ENCODE measurements at regions not wholly inside any gene's neighbourhood (a gene's known extent, or its start where the extent isn't known, plus 50 kb on each side); places are given as distances from the start of the nearest gene placed in this dataset.

DNA sequence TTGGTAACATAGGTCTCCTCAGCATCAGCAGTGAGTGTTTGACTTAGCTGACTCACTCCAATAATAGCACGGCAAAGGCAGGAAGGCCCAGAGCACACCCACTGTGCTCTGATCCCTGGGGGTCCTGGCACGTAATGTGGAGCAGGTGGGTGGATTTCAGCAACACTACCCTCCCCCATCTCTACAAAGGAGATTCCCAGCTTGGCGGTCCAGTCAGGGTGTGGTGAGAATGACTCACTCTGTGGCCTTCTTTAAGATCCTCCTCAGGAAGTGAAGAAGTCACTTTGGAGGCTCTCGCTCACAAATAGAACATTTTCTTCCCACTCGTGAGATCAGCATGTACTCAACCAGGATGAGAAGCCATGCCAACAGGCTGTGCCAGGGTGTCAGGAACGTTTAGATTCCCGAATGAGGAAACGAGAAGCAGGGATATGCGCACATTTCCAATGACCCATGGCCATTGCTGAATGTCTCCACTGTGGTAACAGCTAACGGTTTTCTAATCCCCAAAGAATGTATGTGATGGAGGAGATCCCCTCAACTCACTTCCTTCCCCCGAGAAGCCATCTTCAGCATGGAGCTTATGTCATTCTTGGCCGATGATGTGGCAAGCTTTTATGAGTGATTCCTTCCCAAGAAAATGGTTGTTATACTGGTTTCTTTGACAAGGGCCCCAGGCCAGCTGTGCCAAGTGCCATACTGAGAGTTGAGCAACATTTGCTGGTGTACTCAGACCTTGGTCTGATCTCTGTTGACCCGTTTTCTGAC lies 365.2 kb downstream of the C16orf95 start (continued):
- TF ChIP-seq ZNF26 (tag by site-specific recombination; IDR thresholded peaks at IDR 0.05): no peak

DNA sequence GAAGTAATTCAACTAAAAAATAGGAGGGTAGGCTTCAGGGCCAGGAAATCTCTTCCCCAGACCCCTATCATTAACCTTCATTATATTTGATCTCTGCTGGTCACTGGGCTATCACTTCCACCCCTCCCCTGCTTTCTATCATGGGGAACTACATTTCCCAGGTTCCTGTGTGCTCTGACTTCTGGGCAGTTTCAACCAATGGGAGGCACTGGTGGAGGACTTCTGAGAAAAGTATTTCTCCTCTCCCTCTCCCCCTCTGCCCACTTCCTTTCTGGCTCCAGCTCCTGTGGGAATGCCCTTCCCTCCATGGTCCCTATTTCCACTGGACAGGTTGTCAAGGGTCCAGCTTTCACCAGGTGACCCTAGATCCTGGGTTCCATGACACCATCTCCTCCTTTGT lies 364.4 kb downstream of the C16orf95 start:
- Histone ChIP-seq H3K9me3 (ENCODE audit: control insufficient read depth, insufficient read depth, low read depth, low read length) (no peaks in the 10 kb centered on the region), H3K4me3 (ENCODE audit: low read depth, low read length) (no peak overlapping the region), H3K36me3 (ENCODE audit: control insufficient read depth in 2 of 2, insufficient read depth in 1 of 2, low read length in 2 of 2) (no peaks in the 10 kb centered on the region), H3K4me1 (ENCODE audit: control insufficient read depth, insufficient read depth, low read length) (no peaks in the 10 kb centered on the region), H3K27ac (ENCODE audit: extremely low read depth, low read depth, low read length) (no peak overlapping the region)
- ChIA-PET POLR2A (interaction anchor here (0.7 to 1.7 kb wide), 2 partner anchors 22 to 23 kb away, joined by 3 to 9 read pairs; no protein-coding TSS in a partner anchor), CTCF (interaction anchor here (0.8 to 2.4 kb wide), 2 partner anchors 110 to 388 kb away, joined by 6 to 7 read pairs; no protein-coding TSS in a partner anchor)
- TF ChIP-seq BCL11A (tag by site-specific recombination; IDR thresholded peaks at IDR 0.05; ENCODE audit: low read depth) (no peak), ZNF423 (tag by site-specific recombination; IDR thresholded peaks at IDR 0.05) (no peak), ZNF785 (tag by site-specific recombination; IDR thresholded peaks at IDR 0.05) (no peak)

DNA sequence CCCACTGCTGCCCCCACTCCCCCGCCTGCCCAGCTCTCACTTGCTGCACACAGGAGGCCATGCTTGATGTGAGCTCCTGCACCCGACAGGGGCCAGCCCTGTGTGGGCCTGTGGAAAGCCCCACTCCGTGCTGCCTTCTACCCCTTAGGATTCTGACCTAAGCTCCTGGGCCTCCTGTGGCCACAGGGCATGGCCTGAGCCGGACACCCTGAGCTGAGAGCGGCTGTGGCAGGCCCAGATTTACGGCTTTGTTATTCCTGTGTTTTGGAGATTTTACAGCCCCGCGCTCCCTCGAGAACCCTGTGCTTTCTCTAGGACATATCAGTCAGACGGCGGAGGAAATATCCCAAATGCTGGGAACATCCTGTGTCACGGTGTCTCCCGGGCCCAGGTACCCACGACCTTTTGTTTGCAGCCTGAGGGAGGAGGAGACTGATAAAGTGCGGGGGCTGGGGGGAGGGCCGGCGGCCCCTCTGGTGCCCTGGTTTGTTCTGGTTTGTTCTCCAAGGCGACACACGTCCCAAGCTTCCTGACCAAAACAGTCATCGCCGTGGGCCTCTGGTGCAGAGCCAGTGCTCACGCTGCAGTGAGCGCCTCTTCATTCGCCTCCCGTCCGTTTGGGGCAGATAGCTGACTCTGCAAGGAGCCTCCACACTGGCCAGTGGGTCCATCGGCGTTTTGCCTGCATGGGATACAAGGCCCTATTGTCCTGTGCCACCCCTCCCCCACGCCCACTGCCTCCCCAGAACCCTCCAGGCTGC lies 363.4 kb downstream of the C16orf95 start:
- H3K9me3 ChIP-seq (ENCODE audit: control insufficient read depth, insufficient read depth, low read depth, low read length): no peaks in the 10 kb centered on the region
- no peak for TF ChIP-seq ZNF433 (tag by site-specific recombination; IDR thresholded peaks at IDR 0.05; ENCODE audit: low read depth)
- TF ChIP-seq PRDM1 (tag by site-specific recombination; IDR thresholded peaks at IDR 0.05): no peak
- no peak for TF ChIP-seq ZNF350 (tag by site-specific recombination; IDR thresholded peaks at IDR 0.05)
- TF ChIP-seq ZNF274 (IDR thresholded peaks at IDR 0.05; ENCODE audit: low read length): no peak
- TF ChIP-seq ZNF274 (tag by site-specific recombination; IDR thresholded peaks at IDR 0.05; ENCODE audit: borderline replicate concordance): no peak
- TF ChIP-seq, protein P1, sequence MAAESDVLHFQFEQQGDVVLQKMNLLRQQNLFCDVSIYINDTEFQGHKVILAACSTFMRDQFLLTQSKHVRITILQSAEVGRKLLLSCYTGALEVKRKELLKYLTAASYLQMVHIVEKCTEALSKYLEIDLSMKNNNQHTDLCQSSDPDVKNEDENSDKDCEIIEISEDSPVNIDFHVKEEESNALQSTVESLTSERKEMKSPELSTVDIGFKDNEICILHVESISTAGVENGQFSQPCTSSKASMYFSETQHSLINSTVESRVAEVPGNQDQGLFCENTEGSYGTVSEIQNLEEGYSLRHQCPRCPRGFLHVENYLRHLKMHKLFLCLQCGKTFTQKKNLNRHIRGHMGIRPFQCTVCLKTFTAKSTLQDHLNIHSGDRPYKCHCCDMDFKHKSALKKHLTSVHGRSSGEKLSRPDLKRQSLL (tag by site-specific recombination; IDR thresholded peaks at IDR 0.05): no peak
- TF ChIP-seq, protein P2, sequence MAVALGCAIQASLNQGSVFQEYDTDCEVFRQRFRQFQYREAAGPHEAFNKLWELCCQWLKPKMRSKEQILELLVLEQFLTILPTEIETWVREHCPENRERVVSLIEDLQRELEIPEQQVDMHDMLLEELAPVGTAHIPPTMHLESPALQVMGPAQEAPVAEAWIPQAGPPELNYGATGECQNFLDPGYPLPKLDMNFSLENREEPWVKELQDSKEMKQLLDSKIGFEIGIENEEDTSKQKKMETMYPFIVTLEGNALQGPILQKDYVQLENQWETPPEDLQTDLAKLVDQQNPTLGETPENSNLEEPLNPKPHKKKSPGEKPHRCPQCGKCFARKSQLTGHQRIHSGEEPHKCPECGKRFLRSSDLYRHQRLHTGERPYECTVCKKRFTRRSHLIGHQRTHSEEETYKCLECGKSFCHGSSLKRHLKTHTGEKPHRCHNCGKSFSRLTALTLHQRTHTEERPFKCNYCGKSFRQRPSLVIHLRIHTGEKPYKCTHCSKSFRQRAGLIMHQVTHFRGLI (tag by site-specific recombination; IDR thresholded peaks at IDR 0.05): no peak
- TF ChIP-seq ZNF544 (tag by site-specific recombination; IDR thresholded peaks at IDR 0.05): no peak
- no peak for TF ChIP-seq ZNF133 (tag by site-specific recombination; IDR thresholded peaks at IDR 0.05)
- TF ChIP-seq, protein P3, sequence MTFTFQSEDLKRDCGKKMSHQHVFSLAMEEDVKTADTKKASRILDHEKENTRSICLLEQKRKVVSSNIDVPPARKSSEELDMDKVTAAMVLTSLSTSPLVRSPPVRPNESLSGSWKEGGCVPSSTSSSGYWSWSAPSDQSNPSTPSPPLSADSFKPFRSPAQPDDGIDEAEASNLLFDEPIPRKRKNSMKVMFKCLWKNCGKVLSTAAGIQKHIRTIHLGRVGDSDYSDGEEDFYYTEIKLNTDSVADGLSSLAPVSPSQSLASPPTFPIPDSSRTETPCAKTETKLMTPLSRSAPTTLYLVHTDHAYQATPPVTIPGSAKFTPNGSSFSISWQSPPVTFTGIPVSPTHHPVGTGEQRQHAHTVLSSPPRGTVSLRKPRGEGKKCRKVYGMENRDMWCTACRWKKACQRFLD (tag by site-specific recombination; IDR thresholded peaks at IDR 0.05): no peak
- POLR2A ChIA-PET: interaction anchor here (0.6 to 0.7 kb wide), 2 partner anchors 23 to 94 kb away, joined by 3 to 4 read pairs; no protein-coding TSS in a partner anchor
- CTCF ChIA-PET: interaction anchor here (2.4 kb wide), 1 partner anchor 109 kb away, joined by 7 read pairs; no protein-coding TSS in a partner anchor
- no peak overlapping the region for H3K27ac ChIP-seq (ENCODE audit: extremely low read depth, low read depth, low read length)
- H3K36me3 ChIP-seq (ENCODE audit: control insufficient read depth in 2 of 2, insufficient read depth in 1 of 2, low read length in 2 of 2): no peaks in the 10 kb centered on the region
- H3K4me3 ChIP-seq (ENCODE audit: low read depth, low read length): no peak overlapping the region
- no peaks in the 10 kb centered on the region for H3K4me1 ChIP-seq (ENCODE audit: control insufficient read depth, insufficient read depth, low read length)
